Fibroblast of skin of left biceps (primary cell): ENCODE measurements at regions not wholly inside any gene's neighbourhood (a gene's known extent, or its start where the extent isn't known, plus 50 kb on each side); places are given as distances from the start of the nearest gene placed in this dataset.

Source experiments
- DNase-seq, 2 experiments: peaks; one replicate each; pipeline ENCODE4 v3.0.0-alpha.2; 2013; ENCODE audit warnings: low read depth in 2 of 2

DNA sequence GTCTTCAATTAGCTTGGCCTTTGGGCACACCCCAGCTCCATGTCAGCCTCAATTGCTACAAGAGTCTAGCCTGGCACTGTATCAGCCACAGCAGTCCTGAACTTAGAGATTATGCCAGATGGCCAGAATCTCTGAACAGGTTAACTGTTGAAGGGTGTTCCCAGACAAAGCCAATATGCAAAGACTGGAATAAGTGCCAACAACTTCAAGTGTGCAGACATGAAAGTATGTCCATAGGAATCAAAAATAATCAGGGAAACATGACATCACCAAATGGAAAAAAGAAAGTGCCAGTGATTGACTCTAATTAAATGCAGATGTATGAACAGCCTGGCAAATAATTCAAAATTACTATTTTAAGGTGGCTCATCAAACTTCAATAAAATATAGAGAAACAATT lies 98.5 kb upstream of the DOCK10 start:
- no peak for DNase-seq

GRCh38 chr2:225137971-225138370 lies 95.7 kb upstream of the DOCK10 start:
- DNase-seq, result no peak

- no peak for DNase-seq
Observed at GRCh38 chr2:225136552-225136951, 94.3 kb upstream of the DOCK10 start.

DNA sequence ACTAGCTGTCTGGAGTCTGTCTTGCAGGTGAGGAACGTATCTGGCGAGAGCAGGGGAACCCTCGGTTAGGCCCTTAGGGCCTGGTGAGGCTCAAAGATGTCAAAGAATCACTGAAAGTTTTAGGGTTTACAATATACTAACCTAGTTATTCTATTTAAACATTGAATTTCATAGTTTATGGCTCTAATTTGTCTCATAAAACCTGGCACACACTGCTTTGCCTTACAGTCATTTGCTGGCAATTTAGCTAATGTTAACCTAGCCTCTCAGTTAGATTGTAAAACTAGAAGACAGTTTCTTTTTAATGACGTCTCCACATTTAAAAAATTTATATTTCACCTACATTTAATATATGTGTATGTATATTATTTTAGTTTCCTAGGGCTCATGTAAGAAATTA lies 89.6 kb upstream of the DOCK10 start:
- no peak for DNase-seq

- no peak for DNase-seq
Observed at GRCh38 chr2:225130093-225130492, 87.8 kb upstream of the DOCK10 start.

- DNase-seq, result no peak
Observed at GRCh38 chr2:225124311-225125017, 82.2 kb upstream of the DOCK10 start.

DNA sequence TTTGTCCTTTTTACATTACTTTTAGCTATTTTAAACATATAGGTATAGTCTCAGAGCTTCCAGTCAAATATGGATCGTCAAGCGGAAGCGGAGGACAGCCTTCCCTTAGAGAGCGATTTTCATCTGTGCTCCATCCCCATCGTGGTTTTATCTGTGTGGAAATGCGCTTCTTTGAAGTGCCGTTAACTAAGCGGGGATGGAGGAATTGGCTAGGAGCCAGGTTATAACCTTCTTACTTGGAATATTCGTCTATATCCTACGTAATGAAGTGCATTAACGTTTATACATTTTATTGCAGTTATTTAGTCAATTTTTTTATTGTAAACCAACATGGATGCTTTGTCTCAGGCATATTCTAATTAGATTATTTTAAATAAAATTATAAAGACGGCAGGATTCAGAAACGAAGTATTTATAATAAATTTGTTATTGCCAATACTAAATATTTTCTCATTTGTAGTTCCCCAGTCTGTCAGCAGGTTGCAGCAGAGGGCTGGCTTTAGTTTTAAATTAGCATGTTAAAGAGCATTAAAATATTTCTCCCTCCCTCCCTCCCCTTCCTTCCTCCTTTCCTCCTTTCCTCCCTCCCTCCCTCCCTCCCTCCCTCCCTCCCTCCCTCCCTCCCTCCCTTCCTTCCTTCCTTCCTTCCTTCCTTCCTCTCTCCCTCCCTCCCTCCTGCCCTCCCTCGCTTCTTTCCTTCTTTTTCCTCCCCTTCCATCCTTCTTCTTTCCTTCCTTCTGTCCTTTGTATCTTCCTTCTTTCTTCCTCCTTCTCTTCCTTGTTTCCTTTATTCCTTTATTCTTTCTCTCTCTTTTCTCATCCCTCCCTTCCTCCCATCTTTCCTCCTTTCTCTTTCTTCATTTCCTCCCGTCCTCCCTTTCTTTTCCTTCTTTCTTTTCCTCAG lies 80.6 kb upstream of the DOCK10 start:
- DNase-seq, result no peak

DNA sequence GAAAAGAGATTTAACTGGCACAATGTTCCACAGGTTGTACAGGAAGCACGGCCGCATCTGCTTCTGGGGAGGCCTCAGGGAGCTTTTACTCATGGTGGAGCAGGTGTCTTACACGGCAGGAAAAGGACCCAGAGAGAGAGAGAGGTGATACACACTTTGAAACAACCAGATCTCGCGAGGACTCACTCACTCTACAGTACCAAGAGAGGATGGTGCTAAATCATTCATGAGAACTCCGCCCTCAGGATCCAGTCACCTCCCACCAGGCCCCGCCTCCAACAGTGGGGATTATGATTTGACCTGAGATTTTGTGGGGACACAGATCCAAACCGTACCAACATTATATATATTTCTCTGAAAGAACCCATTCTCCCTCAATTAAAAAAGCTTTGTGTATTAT lies 79.7 kb upstream of the DOCK10 start:
- DNase-seq, result no peak

- DNase-seq, result no peak
Observed at GRCh38 chr2:225120186-225120585, 77.9 kb upstream of the DOCK10 start.

GRCh38 chr2:225117051-225117716 lies 74.9 kb upstream of the DOCK10 start:
- no peak for DNase-seq

DNA sequence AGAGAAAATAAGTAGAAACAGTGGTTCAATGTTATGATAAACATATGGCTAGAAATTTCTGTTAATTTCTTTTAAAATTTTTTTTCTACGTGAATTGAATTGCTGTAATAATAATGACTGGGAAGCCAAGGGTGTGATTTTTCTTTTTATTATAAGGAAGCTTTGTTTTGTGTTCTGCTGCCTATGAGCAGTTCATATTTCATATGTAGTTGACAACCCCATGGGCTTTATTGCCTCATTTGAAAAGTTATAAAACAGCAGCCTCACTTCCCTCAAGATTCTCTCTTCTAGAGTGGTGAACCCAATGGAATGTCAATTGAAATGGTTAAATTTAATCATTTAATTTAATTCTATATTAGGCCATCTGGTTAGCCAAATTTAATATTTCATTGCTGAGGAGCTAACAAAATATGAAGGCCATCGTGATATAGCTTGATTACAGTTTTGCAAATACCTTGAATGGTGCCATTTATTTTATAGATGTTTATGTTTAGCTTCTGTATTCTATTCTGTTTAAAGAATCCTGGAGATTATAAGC lies 72.6 kb upstream of the DOCK10 start:
- DNase-seq, result no peak

- no peak for DNase-seq
Observed at GRCh38 chr2:225113371-225114015, 71.2 kb upstream of the DOCK10 start.

DNA sequence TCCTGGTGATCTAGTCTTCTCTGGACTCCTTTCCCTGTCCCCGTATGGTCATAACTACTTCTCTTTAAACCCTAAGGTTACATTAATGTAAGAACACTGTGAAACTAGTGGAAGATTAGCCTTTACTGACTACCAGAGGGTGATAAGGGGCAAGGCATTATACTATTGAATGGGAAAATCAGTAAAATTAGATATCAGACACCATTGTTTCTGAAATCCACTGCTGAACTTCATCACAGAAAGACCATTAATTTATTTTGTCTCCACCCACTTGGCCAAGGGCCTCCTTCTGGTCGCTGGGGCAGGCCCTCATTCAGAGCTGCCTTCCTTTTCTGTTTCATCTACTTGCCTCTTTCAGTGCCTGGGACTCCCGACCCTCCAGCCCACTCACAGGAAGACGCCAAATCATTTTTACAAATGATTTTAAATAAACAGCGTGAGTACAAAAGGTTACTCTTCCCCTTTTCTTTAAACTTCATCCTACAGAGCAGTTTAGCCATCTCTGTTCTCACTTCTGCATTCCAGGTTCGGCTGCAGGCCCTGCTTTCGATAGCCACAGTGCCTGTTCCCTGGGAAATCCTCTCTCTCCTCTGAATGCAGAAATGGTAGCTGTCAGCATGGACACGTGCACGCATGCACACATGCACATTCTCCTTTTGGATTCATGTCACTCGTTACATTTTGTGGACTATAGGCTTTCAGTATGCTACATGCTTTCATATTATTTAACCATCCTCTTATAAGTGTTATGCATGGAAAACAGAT lies 70.3 kb upstream of the DOCK10 start:
- no peak for DNase-seq

DNA sequence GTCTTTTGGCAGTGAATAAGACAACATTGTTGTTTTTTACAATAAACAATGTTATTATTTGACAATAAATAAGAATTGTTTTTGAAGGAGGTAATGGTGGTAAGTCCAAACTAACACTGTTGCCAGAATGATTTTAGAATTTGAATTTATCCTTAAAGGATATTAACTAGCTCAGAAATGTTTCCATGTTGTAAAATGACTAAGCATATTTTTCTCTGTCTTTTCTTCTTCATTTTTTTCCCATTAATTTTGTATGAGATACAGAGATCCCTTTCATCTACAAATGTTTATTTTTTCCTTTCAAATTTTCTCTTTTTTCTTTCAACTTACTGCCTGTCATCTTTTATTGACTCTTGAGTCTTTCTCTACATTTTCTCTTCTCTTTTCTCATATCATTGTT lies 66.5 kb upstream of the DOCK10 start:
- no peak for DNase-seq

DNA sequence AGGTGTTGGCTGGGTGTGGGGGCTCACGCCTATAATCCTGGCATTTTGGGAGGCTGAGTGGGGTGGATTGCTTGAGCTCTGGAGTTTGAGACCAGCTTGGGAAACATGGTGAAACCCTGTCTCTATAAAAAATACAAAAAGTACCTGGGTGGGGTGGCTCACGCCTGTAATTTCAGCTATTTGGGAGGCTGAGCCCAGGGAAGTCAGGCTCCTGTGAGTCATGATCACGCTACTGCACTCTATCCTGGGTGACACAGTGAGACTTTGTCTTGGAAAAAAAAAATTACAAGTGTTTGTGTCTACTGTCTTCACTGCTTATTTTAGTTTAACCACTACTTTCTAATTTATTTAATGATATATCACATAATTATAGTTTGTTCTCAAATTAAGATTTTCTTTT lies 62.7 kb upstream of the DOCK10 start:
- no peak for DNase-seq

GRCh38 chr2:225104321-225104720 lies 62.1 kb upstream of the DOCK10 start:
- no peak for DNase-seq

- DNase-seq, result peak; percentile 57 to 63
Observed at GRCh38 chr2:225103737-225104141, 61.5 kb upstream of the DOCK10 start.

GRCh38 chr2:225100856-225101294 lies 58.6 kb upstream of the DOCK10 start:
- peak; percentile 91 to 95 for DNase-seq

DNA sequence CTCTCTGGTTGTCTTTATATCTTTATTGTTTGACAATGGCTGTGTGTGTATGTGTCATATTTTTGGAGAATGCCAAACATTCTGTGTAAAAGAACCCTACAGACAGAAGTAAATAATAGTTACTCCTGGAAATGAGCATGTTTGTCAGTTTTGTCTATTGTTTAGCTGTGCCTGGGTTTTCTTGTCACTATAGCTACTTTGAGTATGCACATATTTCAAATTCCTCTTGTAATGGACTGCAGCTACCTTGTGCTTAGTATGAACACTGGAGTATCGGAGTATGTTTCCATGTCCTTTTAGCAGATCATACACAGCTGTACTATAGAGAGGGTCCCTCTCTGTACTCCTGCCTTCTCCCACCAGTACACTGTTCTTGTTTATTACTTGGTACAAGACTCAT lies 58.0 kb upstream of the DOCK10 start:
- no peak for DNase-seq

DNA sequence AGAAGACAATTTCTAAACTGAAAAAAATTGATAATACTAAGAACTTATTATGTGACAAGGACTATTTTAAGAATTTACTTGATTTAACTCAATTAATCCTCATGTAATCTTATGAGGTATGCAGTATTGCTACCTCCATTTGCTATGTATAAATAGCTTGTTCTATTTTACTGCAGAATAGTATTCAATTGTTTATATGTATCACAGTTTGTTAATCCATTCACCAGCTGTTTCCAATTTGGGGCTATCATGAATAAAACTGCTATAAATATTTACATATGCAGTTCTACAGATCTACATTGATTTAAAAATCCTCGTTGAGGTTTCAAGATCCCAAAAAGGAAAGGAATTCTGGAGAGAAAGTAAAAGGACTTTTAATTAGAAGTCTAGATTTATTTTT lies 54.8 kb upstream of the DOCK10 start:
- peak; percentile 68 to 76 for DNase-seq
